GM12873 (cell line): ENCODE measurements at regions not wholly inside any gene's neighbourhood (a gene's known extent, or its start where the extent isn't known, plus 50 kb on each side); places are given as distances from the start of the nearest gene placed in this dataset.

Experiments used
- TF ChIP-seq, protein P1 (sequence below): IDR thresholded peaks from 2 replicates; pipeline ENCODE4 v1.5.1; 2012; ENCODE audit warnings: low read depth, mild to moderate bottlenecking, moderate library complexity, low read length, control low read depth; ENCODE audit not compliant: insufficient read depth; ENCODE audit errors: missing control alignments

GRCh38 chr6:19599796-19600464 is 237.2 kb upstream of the ID4 start:
- TF ChIP-seq, protein P1, sequence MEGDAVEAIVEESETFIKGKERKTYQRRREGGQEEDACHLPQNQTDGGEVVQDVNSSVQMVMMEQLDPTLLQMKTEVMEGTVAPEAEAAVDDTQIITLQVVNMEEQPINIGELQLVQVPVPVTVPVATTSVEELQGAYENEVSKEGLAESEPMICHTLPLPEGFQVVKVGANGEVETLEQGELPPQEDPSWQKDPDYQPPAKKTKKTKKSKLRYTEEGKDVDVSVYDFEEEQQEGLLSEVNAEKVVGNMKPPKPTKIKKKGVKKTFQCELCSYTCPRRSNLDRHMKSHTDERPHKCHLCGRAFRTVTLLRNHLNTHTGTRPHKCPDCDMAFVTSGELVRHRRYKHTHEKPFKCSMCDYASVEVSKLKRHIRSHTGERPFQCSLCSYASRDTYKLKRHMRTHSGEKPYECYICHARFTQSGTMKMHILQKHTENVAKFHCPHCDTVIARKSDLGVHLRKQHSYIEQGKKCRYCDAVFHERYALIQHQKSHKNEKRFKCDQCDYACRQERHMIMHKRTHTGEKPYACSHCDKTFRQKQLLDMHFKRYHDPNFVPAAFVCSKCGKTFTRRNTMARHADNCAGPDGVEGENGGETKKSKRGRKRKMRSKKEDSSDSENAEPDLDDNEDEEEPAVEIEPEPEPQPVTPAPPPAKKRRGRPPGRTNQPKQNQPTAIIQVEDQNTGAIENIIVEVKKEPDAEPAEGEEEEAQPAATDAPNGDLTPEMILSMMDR: no peak

GRCh38 chr6:19602434-19603013 is 234.6 kb upstream of the ID4 start:
- TF ChIP-seq, protein P1: no peak

- TF ChIP-seq, protein P1: no peak
Observed at GRCh38 chr6:19603721-19604120, 233.4 kb upstream of the ID4 start.

DNA sequence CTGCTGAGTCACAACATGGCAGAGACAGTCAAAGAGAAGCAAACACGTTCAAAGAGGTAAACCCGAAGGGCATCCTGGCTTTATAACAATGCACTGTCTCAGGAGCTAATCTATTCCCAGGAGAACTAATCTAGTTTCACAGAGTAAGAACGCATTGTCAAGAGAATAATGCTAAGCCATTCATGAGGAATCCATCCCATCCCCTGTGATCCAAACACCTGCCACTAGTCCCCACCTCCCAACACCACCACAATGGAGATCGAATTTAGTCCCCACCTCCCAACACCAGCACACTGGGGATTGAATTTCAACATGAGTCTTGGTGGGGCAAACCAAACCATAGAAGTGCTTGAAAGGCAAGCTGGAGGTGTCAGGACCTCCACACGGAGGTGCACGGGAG is 231.5 kb upstream of the ID4 start:
- TF ChIP-seq, protein P1: no peak

GRCh38 chr6:19608546-19608945 is 228.6 kb upstream of the ID4 start:
- TF ChIP-seq, protein P1: no peak

GRCh38 chr6:19609972-19610641 is 227.1 kb upstream of the ID4 start:
- TF ChIP-seq, protein P1: no peak

DNA sequence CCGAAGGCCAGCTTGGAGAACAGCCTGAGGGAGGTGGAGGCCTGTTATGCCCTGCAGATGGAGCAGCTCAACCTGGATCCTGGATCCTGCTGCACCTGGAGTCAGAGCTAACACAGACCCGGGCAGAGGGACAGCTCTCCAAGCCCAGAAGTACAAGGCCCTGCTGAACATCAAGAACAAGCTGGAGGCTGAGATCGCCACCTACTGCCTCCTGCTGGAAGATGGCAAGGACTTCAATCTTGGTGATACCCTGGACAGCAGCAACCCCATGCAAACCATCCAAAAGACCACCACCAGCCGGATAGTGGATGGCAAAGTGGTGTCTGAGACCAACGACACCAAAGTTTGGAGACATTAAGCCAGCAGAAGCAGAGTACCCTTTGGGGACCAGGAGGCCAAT is 223.5 kb upstream of the ID4 start:
- TF ChIP-seq, protein P1: no peak
